ENCODE measurements at regions not wholly inside any gene's neighbourhood (a gene's known extent, or its start where the extent isn't known, plus 50 kb on each side); places are given as distances from the start of the nearest gene placed in this dataset.
"Not testable (repeated sequence)": the region's sequence is repeated elsewhere in the genome, so short reads cannot be mapped to it uniquely, and the experiment has no call there.

- TF ChIP-seq, protein P1, sequence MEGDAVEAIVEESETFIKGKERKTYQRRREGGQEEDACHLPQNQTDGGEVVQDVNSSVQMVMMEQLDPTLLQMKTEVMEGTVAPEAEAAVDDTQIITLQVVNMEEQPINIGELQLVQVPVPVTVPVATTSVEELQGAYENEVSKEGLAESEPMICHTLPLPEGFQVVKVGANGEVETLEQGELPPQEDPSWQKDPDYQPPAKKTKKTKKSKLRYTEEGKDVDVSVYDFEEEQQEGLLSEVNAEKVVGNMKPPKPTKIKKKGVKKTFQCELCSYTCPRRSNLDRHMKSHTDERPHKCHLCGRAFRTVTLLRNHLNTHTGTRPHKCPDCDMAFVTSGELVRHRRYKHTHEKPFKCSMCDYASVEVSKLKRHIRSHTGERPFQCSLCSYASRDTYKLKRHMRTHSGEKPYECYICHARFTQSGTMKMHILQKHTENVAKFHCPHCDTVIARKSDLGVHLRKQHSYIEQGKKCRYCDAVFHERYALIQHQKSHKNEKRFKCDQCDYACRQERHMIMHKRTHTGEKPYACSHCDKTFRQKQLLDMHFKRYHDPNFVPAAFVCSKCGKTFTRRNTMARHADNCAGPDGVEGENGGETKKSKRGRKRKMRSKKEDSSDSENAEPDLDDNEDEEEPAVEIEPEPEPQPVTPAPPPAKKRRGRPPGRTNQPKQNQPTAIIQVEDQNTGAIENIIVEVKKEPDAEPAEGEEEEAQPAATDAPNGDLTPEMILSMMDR (IDR thresholded peaks at IDR 0.05) = not testable (repeated sequence)
- not testable (repeated sequence) for TF ChIP-seq POLR2A, POLR2AphosphoS5 (IDR thresholded peaks at IDR 0.05)
Observed at GRCh38 chr11:89626881-89627280, 83.2 kb upstream of the TRIM77 start.
